Upper lobe of left lung (tissue), 6 donors: ENCODE measurements at regions not wholly inside any gene's neighbourhood (a gene's known extent, or its start where the extent isn't known, plus 50 kb on each side); places are given as distances from the start of the nearest gene placed in this dataset.

ENCODE experiments used
- ATAC-seq, 2 donors: fragments of 200-7000 bp; cut with Tn5 transposase; one replicate each; pipeline ENCODE4 v1.9.1; 2022; ENCODE audit warnings: mild to moderate bottlenecking in 2 of 2, moderate library complexity in 2 of 2; ENCODE audit not compliant: low FRiP score in 2 of 2
- DNase-seq, 2 donors: peaks; one replicate each; pipeline ENCODE4 v3.0.0-alpha.2; 2019 to 2020
- H3K27ac ChIP-seq, 4 donors: fragments of 200-600 bp; sonication (generic); one replicate each; pipeline ENCODE4 v1.5.1; 2016 to 2019
- H3K27me3 ChIP-seq, 4 donors: fragments of 200-600 bp; sonication (generic); one replicate each; pipeline ENCODE4 v1.5.1; 2017 to 2019
- H3K36me3 ChIP-seq, 4 donors: fragments of 200-600 bp; sonication (generic); one replicate each; pipeline ENCODE4 v1.5.1; 2016 to 2019
- H3K4me1 ChIP-seq, 4 donors: fragments of 200-600 bp; sonication (generic); one replicate each; pipeline ENCODE4 v1.5.1; 2018 to 2019
- H3K4me3 ChIP-seq, 4 donors: fragments of 200-600 bp; sonication (generic); one replicate each; pipeline ENCODE4 v1.5.1; 2017 to 2019; ENCODE audit warnings: mild to moderate bottlenecking in 2 of 4, moderate library complexity in 1 of 4
- H3K9me3 ChIP-seq, 4 donors: fragments of 200-600 bp; sonication (generic); one replicate each; pipeline ENCODE4 v1.5.1; 2018 to 2019
- EP300 ChIP-seq, 4 donors: sonication (generic); formaldehyde crosslinking; IDR thresholded peaks; one replicate each; pipeline ENCODE4 v1.5.1; 2017; ENCODE audit warnings: antibody characterized with exemption in 4 of 4, control low read depth in 2 of 4
- POLR2A ChIP-seq, 4 donors: fragments of 450-650 bp; IDR thresholded peaks; one replicate each; pipeline ENCODE4 v1.5.1; 2016 to 2017; ENCODE audit warnings: antibody characterized with exemption in 4 of 4, mild to moderate bottlenecking in 2 of 4
- POLR2AphosphoS5 ChIP-seq, 2 donors: sonication (generic); formaldehyde crosslinking; IDR thresholded peaks; one replicate each; pipeline ENCODE4 v1.5.1; 2017; ENCODE audit warnings: antibody characterized with exemption in 2 of 2
- WGBS, 2 donors: methylation state at CpG; one replicate each; pipeline ENCODE4 v1.1.5; 2017 to 2018; 5-methylcytosine and 5-hydroxymethylcytosine counted together
- TF ChIP-seq, protein P1 (sequence below), 6 experiments: fragments of 450-650 bp in 4 of 6; fragments of 200-600 bp in 2 of 6; sonication (generic) in 2 of 6; IDR thresholded peaks; one replicate each; pipeline ENCODE4 v1.5.1; 2016 to 2019; ENCODE audit warnings: antibody characterized with exemption in 6 of 6
- donor health status: DM: no; HTN: no; CAD: no; lungs with moderate emphysema.
- donor health status: DM: no; HTN: yes; CAD: no; lungs with severe emphysema.

DNA sequence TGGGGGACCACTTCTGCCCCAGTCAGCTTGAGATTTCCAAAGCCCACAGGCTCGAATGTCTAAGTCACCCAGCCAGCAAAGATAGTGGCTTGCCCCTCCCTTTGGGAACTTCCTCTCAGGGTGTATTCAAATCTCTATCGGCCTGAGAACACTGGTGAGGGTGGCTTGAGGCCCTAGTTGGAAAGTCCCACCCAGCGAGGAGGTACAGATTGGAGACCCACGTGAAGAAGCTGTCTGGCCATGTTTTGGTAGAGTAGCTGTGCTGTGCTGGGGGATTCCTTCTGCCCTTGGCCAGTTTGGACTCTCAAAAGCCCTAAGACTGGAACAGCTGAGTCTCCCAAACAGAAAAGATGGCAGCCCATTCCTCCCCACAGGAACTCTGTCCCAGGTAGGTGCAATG is 172.7 kb upstream of the RIOK2 start:
- peaks cover 0 to 9% (median 3%) of the 10 kb centered on the region in 4 donors for H3K9me3 ChIP-seq
- DNase-seq (no peak), ATAC-seq (no peak)
- TF ChIP-seq POLR2A (IDR thresholded peaks at IDR 0.05) (no peak), POLR2AphosphoS5 (IDR thresholded peaks at IDR 0.05) (no peak), EP300 (IDR thresholded peaks at IDR 0.05) (no peak)
- TF ChIP-seq, protein P1, sequence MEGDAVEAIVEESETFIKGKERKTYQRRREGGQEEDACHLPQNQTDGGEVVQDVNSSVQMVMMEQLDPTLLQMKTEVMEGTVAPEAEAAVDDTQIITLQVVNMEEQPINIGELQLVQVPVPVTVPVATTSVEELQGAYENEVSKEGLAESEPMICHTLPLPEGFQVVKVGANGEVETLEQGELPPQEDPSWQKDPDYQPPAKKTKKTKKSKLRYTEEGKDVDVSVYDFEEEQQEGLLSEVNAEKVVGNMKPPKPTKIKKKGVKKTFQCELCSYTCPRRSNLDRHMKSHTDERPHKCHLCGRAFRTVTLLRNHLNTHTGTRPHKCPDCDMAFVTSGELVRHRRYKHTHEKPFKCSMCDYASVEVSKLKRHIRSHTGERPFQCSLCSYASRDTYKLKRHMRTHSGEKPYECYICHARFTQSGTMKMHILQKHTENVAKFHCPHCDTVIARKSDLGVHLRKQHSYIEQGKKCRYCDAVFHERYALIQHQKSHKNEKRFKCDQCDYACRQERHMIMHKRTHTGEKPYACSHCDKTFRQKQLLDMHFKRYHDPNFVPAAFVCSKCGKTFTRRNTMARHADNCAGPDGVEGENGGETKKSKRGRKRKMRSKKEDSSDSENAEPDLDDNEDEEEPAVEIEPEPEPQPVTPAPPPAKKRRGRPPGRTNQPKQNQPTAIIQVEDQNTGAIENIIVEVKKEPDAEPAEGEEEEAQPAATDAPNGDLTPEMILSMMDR (IDR thresholded peaks at IDR 0.05) = no peak
- no peaks in the 10 kb centered on the region for H3K27me3 ChIP-seq
- no peak overlapping the region for H3K27ac ChIP-seq
- no peak overlapping the region for H3K4me3 ChIP-seq
- no peaks in the 10 kb centered on the region for H3K36me3 ChIP-seq
- WGBS, 2 donors = 65 to 77% methylated on average over 3 to 4 of the region's 4 CpGs
- H3K4me1 ChIP-seq = no peaks in the 10 kb centered on the region

- H3K9me3 ChIP-seq = peaks cover 0 to 6% (median 1%) of the 10 kb centered on the region in 4 donors
- DNase-seq = no peak
- H3K4me3 ChIP-seq = no peak overlapping the region
- H3K27me3 ChIP-seq = no peaks in the 10 kb centered on the region
- no peak for ATAC-seq
- H3K36me3 ChIP-seq = no peaks in the 10 kb centered on the region
- TF ChIP-seq EP300 (IDR thresholded peaks at IDR 0.05) = no peak
- TF ChIP-seq POLR2AphosphoS5 (IDR thresholded peaks at IDR 0.05) = no peak
- TF ChIP-seq, protein P1 (IDR thresholded peaks at IDR 0.05) = no peak
- TF ChIP-seq POLR2A (IDR thresholded peaks at IDR 0.05) = no peak
- no peaks in the 10 kb centered on the region for H3K4me1 ChIP-seq
- no peak overlapping the region for H3K27ac ChIP-seq
- 57 to 65% methylated on average over 3 of the region's 3 CpGs for WGBS, 2 donors
Measured at GRCh38 chr5:97363577-97363976, 180.5 kb upstream of the RIOK2 start.

DNA sequence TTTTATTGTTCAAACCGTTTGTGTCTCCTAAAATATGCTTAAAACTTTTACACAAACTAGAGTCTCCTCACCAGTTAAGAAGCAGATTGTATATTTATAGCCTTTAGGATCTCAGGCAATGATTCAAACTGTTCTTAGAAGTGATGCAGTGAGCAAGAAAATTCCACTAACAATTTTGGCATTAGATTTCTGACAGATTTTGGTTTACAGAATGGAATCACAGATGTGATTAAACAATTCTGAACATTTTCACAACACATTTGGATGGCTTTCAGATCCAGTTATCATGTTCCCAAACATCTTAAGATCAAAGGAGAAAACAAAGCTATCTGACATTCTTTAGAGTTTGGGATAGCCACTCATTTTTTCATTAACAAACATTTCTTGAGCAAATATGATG is 181.7 kb upstream of the RIOK2 start:
- Histone ChIP-seq H3K27me3 (no peaks in the 10 kb centered on the region), H3K36me3 (no peaks in the 10 kb centered on the region), H3K4me3 (no peak overlapping the region), H3K27ac (no peak overlapping the region), H3K9me3 (peaks cover 0 to 9% (median 0%) of the 10 kb centered on the region in 4 donors), H3K4me1 (no peaks in the 10 kb centered on the region)
- no peak for DNase-seq
- TF ChIP-seq POLR2A (IDR thresholded peaks at IDR 0.05) (no peak), EP300 (IDR thresholded peaks at IDR 0.05) (no peak), POLR2AphosphoS5 (IDR thresholded peaks at IDR 0.05) (no peak)
- TF ChIP-seq, protein P1 (IDR thresholded peaks at IDR 0.05) = no peak
- ATAC-seq = no peak
- 19 to 33% methylated on average over 1 of the region's 1 CpG for WGBS, 2 donors

GRCh38 chr5:97365163-97365845 is 182.3 kb upstream of the RIOK2 start:
- no peak for ATAC-seq
- Histone ChIP-seq H3K9me3 (peaks cover 0 to 9% (median 0%) of the 10 kb centered on the region in 4 donors), H3K36me3 (no peaks in the 10 kb centered on the region), H3K4me1 (no peaks in the 10 kb centered on the region), H3K4me3 (no peak overlapping the region), H3K27me3 (no peaks in the 10 kb centered on the region), H3K27ac (no peak overlapping the region)
- TF ChIP-seq POLR2AphosphoS5 (IDR thresholded peaks at IDR 0.05) = no peak
- no peak for TF ChIP-seq POLR2A (IDR thresholded peaks at IDR 0.05)
- no peak for TF ChIP-seq EP300 (IDR thresholded peaks at IDR 0.05)
- TF ChIP-seq, protein P1 (IDR thresholded peaks at IDR 0.05) = no peak
- DNase-seq = no peak

DNA sequence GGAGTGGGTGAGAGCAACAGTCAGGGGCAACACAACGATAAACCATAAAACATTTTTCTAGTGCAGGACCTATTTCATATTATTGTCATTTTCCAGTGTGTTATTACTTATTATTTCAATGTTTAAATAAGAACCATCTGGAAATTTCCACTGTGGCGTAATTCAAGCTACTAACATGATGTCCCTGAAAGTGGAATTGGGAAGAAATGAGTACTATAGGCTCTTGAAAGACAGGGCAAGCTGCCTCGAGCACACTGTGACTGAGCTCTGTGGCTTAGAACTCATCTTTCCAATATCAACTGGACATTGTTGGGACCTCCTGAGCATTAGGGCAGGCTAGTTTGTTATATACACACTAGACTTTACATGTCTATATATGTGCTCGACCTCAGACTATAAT is 182.9 kb upstream of the RIOK2 start:
- H3K27me3 ChIP-seq = no peaks in the 10 kb centered on the region
- no peaks in the 10 kb centered on the region for H3K4me1 ChIP-seq
- DNase-seq (no peak), ATAC-seq (no peak)
- H3K36me3 ChIP-seq = no peaks in the 10 kb centered on the region
- no peak for TF ChIP-seq EP300 (IDR thresholded peaks at IDR 0.05)
- TF ChIP-seq POLR2A (IDR thresholded peaks at IDR 0.05) = no peak
- no peak for TF ChIP-seq POLR2AphosphoS5 (IDR thresholded peaks at IDR 0.05)
- TF ChIP-seq, protein P1 (IDR thresholded peaks at IDR 0.05) = no peak
- H3K27ac ChIP-seq = no peak overlapping the region
- no peak overlapping the region for H3K4me3 ChIP-seq
- H3K9me3 ChIP-seq = peaks cover 0 to 9% (median 0%) of the 10 kb centered on the region in 4 donors
- WGBS, 2 donors = 75 to 79% methylated on average over 4 of the region's 4 CpGs
